A549 (cell line): ENCODE measurements at regions not wholly inside any gene's neighbourhood (a gene's known extent, or its start where the extent isn't known, plus 50 kb on each side); places are given as distances from the start of the nearest gene placed in this dataset.

Experiments used
- ATAC-seq, 2 experiments: fragments of 200-7000 bp in 1 of 2; fragments of >200 bp in 1 of 2; cut with Nextera tagmentation in 1 of 2; cut with Tn5 transposase in 1 of 2; 3 replicates each; pipeline versions ENCODE4 v1.8.0 to v1.9.1; 2018 to 2020; ENCODE audit warnings: mild to moderate bottlenecking in 1 of 2, moderate library complexity in 1 of 2
- CTCF ChIA-PET: fragments of 300-600 bp; sonication (Branson Sonifier 250); formaldehyde crosslinking; extraction: SDS; loops from one replicate; lab custom pipeline; 2021; ENCODE audit warnings: antibody characterized with exemption, inconsistent platforms; lab: Yijun Ruan, JAX
- POLR2A ChIA-PET: fragments of 350-600 bp; formaldehyde crosslinking; extraction: SDS; loops from one replicate; lab custom pipeline; 2021; ENCODE audit warnings: antibody characterized with exemption, inconsistent platforms; lab: Yijun Ruan, JAX
- DNase-seq, 2 experiments: peaks; one replicate each; pipeline versions ENCODE4 v3.0.0 to v3.0.0-alpha.2; 2011 to 2016; ENCODE audit warnings: low read depth in 1 of 2, low spot score in 1 of 2
- FAIRE-seq: peaks from 2 replicates; lab custom pipeline; 2011; peaks lifted over from hg19 to GRCh38; lab: Jason Lieb, UNC
- H3K27ac ChIP-seq, 2 experiments: fragments of >200 bp; sonication (Bioruptor Twin); formaldehyde crosslinking; 3 replicates each; pipeline ENCODE4 v1.5.1; 2016 to 2017
- H3K4me1 ChIP-seq: fragments of >200 bp; sonication (Bioruptor Twin); formaldehyde crosslinking; 3 replicates; pipeline ENCODE4 v1.6.1; 2016
- H3K4me2 ChIP-seq: fragments of >200 bp; sonication (Bioruptor Twin); formaldehyde crosslinking; 3 replicates; pipeline ENCODE4 v1.6.1; 2016
- H3K4me3 ChIP-seq: fragments of >200 bp; sonication (Bioruptor Twin); formaldehyde crosslinking; 3 replicates; pipeline ENCODE4 v1.5.1; 2016
- H3K9me3 ChIP-seq: fragments of >200 bp; sonication (Bioruptor Twin); formaldehyde crosslinking; 3 replicates; pipeline ENCODE4 v1.6.1; 2016
- CHD4 ChIP-seq: fragments of 200-600 bp; sonication (generic); IDR thresholded peaks from 2 replicates; pipeline ENCODE4 v1.6.1; 2016; ENCODE audit warnings: antibody characterized with exemption, mild to moderate bottlenecking, borderline replicate concordance
- EP300 ChIP-seq, 2 experiments: fragments of >200 bp; sonication (Bioruptor Twin); formaldehyde crosslinking; IDR thresholded peaks; 2 replicates in 1 of 2; 3 replicates in 1 of 2; pipeline ENCODE4 v1.6.1; 2016 to 2017
- FOSB ChIP-seq: fragments of 250-450 bp; sonication (Bioruptor Pico); IDR thresholded peaks from 2 replicates; pipeline ENCODE4 v1.5.0; 2020; ENCODE audit warnings: mild to moderate bottlenecking, moderate library complexity
- FOSL2 ChIP-seq, 2 experiments: fragments of 450-650 bp in 1 of 2; fragments of >200 bp in 1 of 2; sonication (Bioruptor Twin) in 1 of 2; formaldehyde crosslinking; IDR thresholded peaks; 2 replicates each; pipeline versions ENCODE4 v1.5.0 to v1.6.1; 2016 to 2020; ENCODE audit warnings: mild to moderate bottlenecking in 1 of 2, moderate library complexity in 1 of 2
- FOXS1 ChIP-seq: fragments of 250-450 bp; sonication (Bioruptor Pico); IDR thresholded peaks from 2 replicates; pipeline ENCODE4 v1.5.0; 2020; ENCODE audit warnings: mild to moderate bottlenecking, moderate library complexity
- GATA3 ChIP-seq: IDR thresholded peaks from 2 replicates; pipeline ENCODE4 v1.6.1; 2012; ENCODE audit warnings: borderline replicate concordance
- HDAC2 ChIP-seq: fragments of 200-600 bp; sonication (generic); IDR thresholded peaks from 2 replicates; pipeline ENCODE4 v1.6.1; 2016
- NFE2L2 ChIP-seq: fragments of 150-350 bp; conservative IDR thresholded peaks from 2 replicates; pipeline ENCODE4 v1.6.1; 2014; ENCODE audit warnings: low read length
- NPAS2 ChIP-seq: fragments of 250-450 bp; sonication (Bioruptor Pico); IDR thresholded peaks from 2 replicates; pipeline ENCODE4 v1.8.0; 2022; ENCODE audit warnings: mild to moderate bottlenecking, moderate library complexity, borderline replicate concordance
- NR3C1 ChIP-seq: fragments of >200 bp; sonication (Bioruptor Twin); formaldehyde crosslinking; IDR thresholded peaks from 3 replicates; pipeline ENCODE4 v1.6.1; 2017
- PBX3 ChIP-seq: IDR thresholded peaks from 2 replicates; pipeline ENCODE4 v1.6.1; 2012
- PHF8 ChIP-seq: fragments of 200-600 bp; sonication (generic); IDR thresholded peaks from 2 replicates; pipeline ENCODE4 v1.6.1; 2016; ENCODE audit warnings: low read depth, mild to moderate bottlenecking, antibody characterized with exemption, moderate library complexity, borderline replicate concordance
- POLR2AphosphoS2 ChIP-seq: conservative IDR thresholded peaks from 2 replicates; pipeline ENCODE4 v1.6.1; 2012; ENCODE audit warnings: low read length, improper control_type of control experiment, inconsistent platforms
- REST ChIP-seq: fragments of 200-600 bp; sonication (generic); IDR thresholded peaks from 2 replicates; pipeline ENCODE4 v1.6.1; 2016; ENCODE audit warnings: antibody characterized with exemption, mild to moderate bottlenecking, moderate library complexity
- SMC3 ChIP-seq: fragments of >200 bp; sonication (Bioruptor Twin); formaldehyde crosslinking; IDR thresholded peaks from 3 replicates; pipeline ENCODE4 v1.6.1; 2018; ENCODE audit warnings: inconsistent platforms
- SREBF2 ChIP-seq: fragments of 450-650 bp; IDR thresholded peaks from 2 replicates; pipeline ENCODE4 v1.6.1; 2014; ENCODE audit warnings: mild to moderate bottlenecking, moderate library complexity
- TFCP2L1 ChIP-seq: fragments of 250-450 bp; sonication (Bioruptor Pico); IDR thresholded peaks from 2 replicates; pipeline ENCODE4 v1.5.0; 2021; ENCODE audit warnings: mild to moderate bottlenecking
- TP53 ChIP-seq: fragments of 250-450 bp; sonication (Bioruptor Pico); IDR thresholded peaks from 2 replicates; pipeline ENCODE4 v1.5.0; 2021; ENCODE audit warnings: mild to moderate bottlenecking, moderate library complexity
- ZNF302 ChIP-seq: fragments of 250-450 bp; sonication (Bioruptor Pico); IDR thresholded peaks from 2 replicates; pipeline ENCODE4 v1.9.0; 2021; ENCODE audit warnings: inconsistent platforms, mild to moderate bottlenecking, moderate library complexity
- WGBS: methylation state at CpG from one replicate; pipeline ENCODE4 v1.1.6; 2017; ENCODE audit errors: missing lambda C conversion rate; 5-methylcytosine and 5-hydroxymethylcytosine counted together

- TF ChIP-seq REST = no peak
- no peak for TF ChIP-seq FOSB (CRISPR knock-in tag)
- no peak for TF ChIP-seq NFE2L2
- no peak for TF ChIP-seq EP300 (IDR thresholded peaks at IDR 0.05)
- TF ChIP-seq NPAS2 = no peak
- no peak for TF ChIP-seq PBX3
- TF ChIP-seq TFCP2L1 = no peak
- no peak for TF ChIP-seq ZNF302
- no peak for TF ChIP-seq FOSL2 (IDR thresholded peaks at IDR 0.05)
- no peak for TF ChIP-seq FOSL2 (CRISPR knock-in tag; IDR thresholded peaks at IDR 0.05)
- no peak for TF ChIP-seq POLR2AphosphoS2
- TF ChIP-seq SREBF2 = no peak
- TF ChIP-seq GATA3 = no peak
- no peak for TF ChIP-seq SMC3
Observed at GRCh38 chr15:56808160-56808559, 74.9 kb upstream of the ZNF280D start (continued).

GRCh38 chr15:56806148-56806536, 72.8 kb upstream of the ZNF280D start:
- H3K4me3 ChIP-seq = peak overlapping the region; percentile 20; the same call in 1 of the 3 replicates
- FAIRE-seq (peak; percentile 74), ATAC-seq (no peak), DNase-seq (no peak)
- H3K4me2 ChIP-seq = peak overlapping the region; percentile 72
- H3K27ac ChIP-seq = peak overlapping the region; percentile 57 to 69
- POLR2A ChIA-PET = interaction anchor here (1.4 kb wide), 1 partner anchor 73 kb away, joined by 5 read pairs; the partner anchor contains the start of gene ZNF280D
- H3K9me3 ChIP-seq = peaks cover 33% of the 10 kb centered on the region
- no peak for TF ChIP-seq PBX3
- no peak for TF ChIP-seq NR3C1
- TF ChIP-seq FOSL2 (IDR thresholded peaks at IDR 0.05) = no peak
- no peak for TF ChIP-seq FOSL2 (CRISPR knock-in tag; IDR thresholded peaks at IDR 0.05)
- no peak for TF ChIP-seq TP53
- TF ChIP-seq REST = no peak
- no peak for TF ChIP-seq FOXS1 (CRISPR knock-in tag)
- no peak for TF ChIP-seq HDAC2
- no peak for TF ChIP-seq PHF8
- TF ChIP-seq CHD4 = no peak
- CTCF ChIA-PET = interaction anchor here (0.8 to 1.3 kb wide), 2 partner anchors 16 to 501 kb away, joined by 3 read pairs; no protein-coding TSS in a partner anchor
- peaks cover 10% of the 10 kb centered on the region; the same call in 2 of the 3 replicates for H3K4me1 ChIP-seq
- 64% methylated on average over 2 of the region's 2 CpGs for WGBS
